Heart left ventricle (tissue), 16 donors: ENCODE measurements at regions not wholly inside any gene's neighbourhood (a gene's known extent, or its start where the extent isn't known, plus 50 kb on each side); places are given as distances from the start of the nearest gene placed in this dataset.

Experiments used
- ATAC-seq, 4 donors: fragments of 200-7000 bp; cut with Tn5 transposase; one replicate each; pipeline ENCODE4 v1.9.1; 2020 to 2022; ENCODE audit warnings: moderate library complexity in 4 of 4, mild to moderate bottlenecking in 3 of 4, moderate number of reproducible peaks in 1 of 4
- DNase-seq, 5 donors: peaks; one replicate each; pipeline ENCODE4 v3.0.0-alpha.2; 2020
- H3K27ac ChIP-seq, 12 donors: fragments of 200-600 bp; sonication (generic) in 4 of 12; one replicate each; pipeline versions ENCODE4 v1.5.0 to v1.8.0; 2016 to 2022; ENCODE audit warnings: mild to moderate bottlenecking in 2 of 12
- H3K27me3 ChIP-seq, 9 donors: fragments of 200-600 bp; sonication (generic) in 2 of 9; one replicate each; pipeline versions ENCODE4 v1.5.1 to v1.8.0; 2016 to 2022; ENCODE audit warnings: mild to moderate bottlenecking in 3 of 9
- H3K36me3 ChIP-seq, 9 donors: fragments of 200-600 bp; sonication (generic) in 2 of 9; one replicate each; pipeline versions ENCODE4 v1.5.0 to v1.8.0; 2018 to 2022; ENCODE audit warnings: mild to moderate bottlenecking in 2 of 9
- H3K4me1 ChIP-seq, 12 donors: fragments of 200-600 bp; sonication (generic) in 4 of 12; one replicate each; pipeline versions ENCODE4 v1.5.0 to v1.8.0; 2016 to 2022; ENCODE audit warnings: mild to moderate bottlenecking in 3 of 12
- H3K4me3 ChIP-seq, 12 donors: fragments of 200-600 bp; sonication (generic) in 4 of 12; one replicate each; pipeline versions ENCODE4 v1.5.0 to v1.8.0; 2017 to 2022; ENCODE audit warnings: mild to moderate bottlenecking in 9 of 12, moderate library complexity in 4 of 12
- H3K9me3 ChIP-seq, 12 donors: fragments of 200-600 bp; sonication (generic) in 4 of 12; one replicate each; pipeline versions ENCODE4 v1.5.0 to v1.8.0; 2016 to 2022; ENCODE audit warnings: mild to moderate bottlenecking in 1 of 12
- CTCF ChIP-seq, 12 donors: fragments of 200-600 bp; sonication (generic) in 4 of 12; IDR thresholded peaks; one replicate each; pipeline versions ENCODE4 v1.5.0 to v1.8.0; 2018 to 2022; ENCODE audit warnings: antibody characterized with exemption in 12 of 12, mild to moderate bottlenecking in 5 of 12
- POLR2A ChIP-seq, 2 donors: fragments of 450-650 bp; IDR thresholded peaks; one replicate each; pipeline ENCODE4 v1.6.1; 2017; ENCODE audit warnings: antibody characterized with exemption in 2 of 2, mild to moderate bottlenecking in 2 of 2, moderate library complexity in 2 of 2
- WGBS, 4 donors: extraction: QIAGEN DNeasy Blood & Tissue Kit in 2 of 4; methylation state at CpG; one replicate each; pipeline versions ENCODE4 v1.1.5 to v1.1.7; 2013 to 2018; 5-methylcytosine and 5-hydroxymethylcytosine counted together
- intact Hi-C, 10 donors: fragments of 100-400 bp; cut with DNase I; formaldehyde crosslinking; loops; one replicate each; pipeline versions ENCODE4 v1.11.1 to v1.14.2; 2022
- donor health status: ischemic (EF 13 %, LVEDD 7.1; RV severe dilation, severe dysfunction).
- donor health status: healthy with polysubstance abuse.
- donor health status: DM: no; HTN: yes; CAD: no.
- donor health status: DM: no; HTN: no; CAD: no.
- donor health status: ischemic (EF 25% LVEDD 6.9; RV normal size, moderate dysfunction).
- donor health status: ischemic (EF 25% LVEDD 5.7; RV mildly dilated, moderate dysfunction).
- donor health status: healthy.
- donor health status: DM: yes; HTN: yes; CAD: no.
- donor health status: ischemic (EF 35%, LVEDD 5.7; RV mildly dilated, moderate dysfunction).
- donor health status: nonischemic (EF 11% LVEDD 7.7; RV severe dilation, severe dysfunction).
- donor health status: DM: yes; HTN: yes; CAD: no.
- donor health status: PGD.
- donor health status: ischemic (EF 29% LVEDD 5.4; RV normal size, mild dysfunction).
- donor health status: nonischemic (EF 23%, LVEDD 6.1; RV moderate dilation, normal function).

- no peak for ATAC-seq
- Histone ChIP-seq H3K27ac (peak overlapping the region in 1 of 12 donors; percentile 73), H3K4me3 (no peak overlapping the region), H3K36me3 (no peaks in the 10 kb centered on the region), H3K4me1 (peaks cover 0 to 31% (median 5%) of the 10 kb centered on the region in 12 donors), H3K9me3 (no peaks in the 10 kb centered on the region), H3K27me3 (no peaks in the 10 kb centered on the region)
- intact Hi-C loops, result loop anchor here in 1 of 10 donors (2.0 kb wide), 1 partner anchor 13 kb away; no protein-coding TSS in a partner anchor
- TF ChIP-seq CTCF (IDR thresholded peaks at IDR 0.05) (no peak), POLR2A (IDR thresholded peaks at IDR 0.05) (no peak)
- 88 to 95% (median 92%) methylated on average over 7 of the region's 7 CpGs for WGBS, 4 donors
- DNase-seq, result no peak
Measured at GRCh38 chr5:67291671-67292070, 95.1 kb upstream of the CD180 start.

GRCh38 chr5:67291066-67291465 is 94.5 kb upstream of the CD180 start:
- Histone ChIP-seq H3K4me3 (no peak overlapping the region), H3K27ac (peak overlapping the region in 3 of 12 donors; percentile 20 to 73 (median 26)), H3K36me3 (no peaks in the 10 kb centered on the region), H3K9me3 (no peaks in the 10 kb centered on the region), H3K27me3 (no peaks in the 10 kb centered on the region), H3K4me1 (peaks cover 0 to 32% (median 5%) of the 10 kb centered on the region in 12 donors)
- ATAC-seq, result no peak
- intact Hi-C loops, result loop anchor here in 1 of 10 donors (2.0 kb wide), 1 partner anchor 14 kb away; no protein-coding TSS in a partner anchor
- WGBS, 4 donors, result 86 to 90% (median 86%) methylated on average over 4 of the region's 4 CpGs
- no peak for DNase-seq
- TF ChIP-seq POLR2A (IDR thresholded peaks at IDR 0.05) (no peak), CTCF (IDR thresholded peaks at IDR 0.05) (no peak)

- peaks cover 0 to 36% (median 5%) of the 10 kb centered on the region in 12 donors for H3K4me1 ChIP-seq
- TF ChIP-seq CTCF (IDR thresholded peaks at IDR 0.05), result no peak
- TF ChIP-seq POLR2A (IDR thresholded peaks at IDR 0.05), result no peak
- WGBS, 4 donors, result 86 to 93% (median 89%) methylated on average over 3 of the region's 3 CpGs
- no peaks in the 10 kb centered on the region for H3K27me3 ChIP-seq
- H3K36me3 ChIP-seq, result no peaks in the 10 kb centered on the region
- intact Hi-C loops, result loop anchor here in 1 of 10 donors (2.0 kb wide), 1 partner anchor 14 kb away; no protein-coding TSS in a partner anchor
- H3K4me3 ChIP-seq, result no peak overlapping the region
- ATAC-seq, result no peak
- peak overlapping the region in 4 of 12 donors; percentile 7 to 73 (median 26) for H3K27ac ChIP-seq
- H3K9me3 ChIP-seq, result no peaks in the 10 kb centered on the region
- DNase-seq, result no peak
Measured at GRCh38 chr5:67290655-67291054, 94.1 kb upstream of the CD180 start.

- whole genome bisulfite sequencing, 4 donors, result 74 to 90% (median 85%) methylated on average over 4 of the region's 4 CpGs
- ATAC-seq (peak; percentile 44 to 65 (median 60)), DNase-seq (peak in 2 of 5 donors; percentile 15 to 44)
- Histone ChIP-seq H3K27ac (peak overlapping the region in 9 of 12 donors; percentile 9 to 73 (median 41)), H3K27me3 (no peaks in the 10 kb centered on the region), H3K4me1 (peaks cover 0 to 37% (median 5%) of the 10 kb centered on the region in 12 donors), H3K36me3 (no peaks in the 10 kb centered on the region), H3K4me3 (no peak overlapping the region), H3K9me3 (no peaks in the 10 kb centered on the region)
- TF ChIP-seq POLR2A (IDR thresholded peaks at IDR 0.05) (no peak), CTCF (IDR thresholded peaks at IDR 0.05) (no peak)
- intact Hi-C loops, result loop anchor here in 1 of 10 donors (2.0 kb wide), 1 partner anchor 15 kb away; no protein-coding TSS in a partner anchor
Measured at GRCh38 chr5:67289763-67290521, 93.3 kb upstream of the CD180 start.
